Hepatocyte (in vitro differentiated cells): ENCODE measurements at regions not wholly inside any gene's neighbourhood (a gene's known extent, or its start where the extent isn't known, plus 50 kb on each side); places are given as distances from the start of the nearest gene placed in this dataset.

Experiments used
- DNase-seq: peaks from one replicate; pipeline ENCODE4 v3.0.0-alpha.2; 2016; ENCODE audit warnings: low spot score
- H2AFZ ChIP-seq: fragments of 200-600 bp; sonication (generic); 2 replicates; pipeline ENCODE4 v1.6.0; 2016; ENCODE audit warnings: antibody characterized with exemption, mild to moderate bottlenecking
- H3K27ac ChIP-seq: fragments of 200-600 bp; sonication (generic); 2 replicates; pipeline ENCODE4 v1.5.1; 2016; ENCODE audit warnings: mild to moderate bottlenecking
- H3K27me3 ChIP-seq: fragments of 200-600 bp; sonication (generic); 2 replicates; pipeline ENCODE4 v1.6.1; 2016
- H3K36me3 ChIP-seq: fragments of 200-600 bp; sonication (generic); replicated peaks from 2 replicates; pipeline ENCODE4 v1.5.1; 2016; ENCODE audit warnings: low read depth; ENCODE audit not compliant: insufficient read depth
- H3K4me1 ChIP-seq: fragments of 200-600 bp; sonication (generic); 2 replicates; pipeline ENCODE4 v1.5.1; 2016; ENCODE audit warnings: mild to moderate bottlenecking, moderate library complexity; ENCODE audit not compliant: insufficient read depth
- H3K4me2 ChIP-seq: fragments of 200-600 bp; sonication (generic); 2 replicates; pipeline ENCODE4 v1.6.0; 2016
- H3K4me3 ChIP-seq: fragments of 200-600 bp; sonication (generic); 2 replicates; pipeline ENCODE4 v1.5.1; 2016; ENCODE audit warnings: mild to moderate bottlenecking
- H3K79me2 ChIP-seq: fragments of 200-600 bp; sonication (generic); 2 replicates; pipeline ENCODE4 v1.6.0; 2017; ENCODE audit warnings: mild to moderate bottlenecking
- H3K9me2 ChIP-seq: fragments of 200-600 bp; sonication (generic); replicated peaks from 2 replicates; pipeline ENCODE4 v1.6.0; 2017; ENCODE audit warnings: mild to moderate bottlenecking; ENCODE audit not compliant: insufficient read depth
- H3K9me3 ChIP-seq: fragments of 200-600 bp; sonication (generic); 2 replicates; pipeline ENCODE4 v1.5.1; 2016; ENCODE audit warnings: low read depth, mild to moderate bottlenecking
- H4K20me1 ChIP-seq: fragments of 200-600 bp; sonication (generic); 2 replicates; pipeline ENCODE4 v1.6.0; 2016; ENCODE audit warnings: mild to moderate bottlenecking; ENCODE audit not compliant: insufficient read depth, poor library complexity, severe bottlenecking
- CTCF ChIP-seq: fragments of 200-600 bp; sonication (generic); IDR thresholded peaks from 2 replicates; pipeline ENCODE4 v1.5.1; 2016; ENCODE audit warnings: antibody characterized with exemption, mild to moderate bottlenecking; ENCODE audit not compliant: poor library complexity
- EZH2 ChIP-seq: fragments of 200-600 bp; sonication (generic); IDR thresholded peaks from 2 replicates; pipeline ENCODE4 v1.6.1; 2016; ENCODE audit warnings: antibody characterized with exemption, mild to moderate bottlenecking, borderline replicate concordance
- EZH2phosphoT487 ChIP-seq: fragments of 200-600 bp; sonication (generic); IDR thresholded peaks from one replicate; pipeline ENCODE4 v1.6.1; 2018; ENCODE audit warnings: antibody characterized with exemption, mild to moderate bottlenecking, low read depth, moderate library complexity; ENCODE audit not compliant: unreplicated experiment, severe bottlenecking
- WGBS: methylation state at CpG from one replicate; pipeline ENCODE4 v1.1.6; 2016; ENCODE audit warnings: low lambda C conversion rate; ENCODE audit errors: missing lambda C conversion rate; 5-methylcytosine and 5-hydroxymethylcytosine counted together

DNA sequence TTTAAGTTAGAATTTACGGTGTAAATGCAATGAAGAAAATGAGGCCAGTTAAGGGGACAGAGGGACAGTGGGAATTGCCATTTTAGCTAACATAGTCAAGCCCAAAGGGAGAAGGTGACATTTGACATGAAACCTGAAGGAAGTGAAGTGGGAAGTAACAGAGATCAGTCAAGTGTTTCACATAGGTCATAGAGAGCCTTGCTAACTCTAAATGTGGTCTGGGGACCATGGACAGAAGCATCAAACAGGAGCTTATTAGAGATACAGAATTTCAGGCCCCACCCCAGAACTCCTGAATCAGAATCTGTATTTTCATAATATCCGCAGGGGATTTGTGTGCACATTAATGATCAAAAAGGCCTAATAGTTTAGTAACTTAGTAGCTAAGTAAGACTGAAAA is 393.7 kb downstream of the FRK start:
- Histone ChIP-seq H3K4me2 (no peak overlapping the region), H2AFZ (no peak overlapping the region), H3K79me2 (no peaks in the 10 kb centered on the region), H3K9me3 (no peaks in the 10 kb centered on the region), H3K27me3 (no peaks in the 10 kb centered on the region), H3K4me3 (no peak overlapping the region), H3K27ac (no peak overlapping the region), H3K9me2 (no peaks in the 10 kb centered on the region), H4K20me1 (no peaks in the 10 kb centered on the region), H3K36me3 (no peaks in the 10 kb centered on the region), H3K4me1 (no peaks in the 10 kb centered on the region)
- WGBS: 94% methylated on average over 2 of the region's 2 CpGs
- TF ChIP-seq EZH2phosphoT487: no peak
- TF ChIP-seq EZH2: no peak
- no peak for TF ChIP-seq CTCF
- no peak for DNase-seq

- Histone ChIP-seq H3K9me3 (no peaks in the 10 kb centered on the region), H3K27me3 (no peaks in the 10 kb centered on the region), H3K27ac (no peak overlapping the region), H2AFZ (no peak overlapping the region), H3K79me2 (no peaks in the 10 kb centered on the region), H3K36me3 (no peaks in the 10 kb centered on the region), H3K9me2 (no peaks in the 10 kb centered on the region), H4K20me1 (no peaks in the 10 kb centered on the region), H3K4me3 (no peak overlapping the region), H3K4me1 (no peaks in the 10 kb centered on the region), H3K4me2 (no peak overlapping the region)
- no peak for DNase-seq
- TF ChIP-seq CTCF: no peak
- no peak for TF ChIP-seq EZH2
- TF ChIP-seq EZH2phosphoT487: no peak
- WGBS: 81% methylated on average over 3 of the region's 3 CpGs
These were observed 395.4 kb downstream of the FRK start for GRCh38 chr6:115665310-115665709.

DNA sequence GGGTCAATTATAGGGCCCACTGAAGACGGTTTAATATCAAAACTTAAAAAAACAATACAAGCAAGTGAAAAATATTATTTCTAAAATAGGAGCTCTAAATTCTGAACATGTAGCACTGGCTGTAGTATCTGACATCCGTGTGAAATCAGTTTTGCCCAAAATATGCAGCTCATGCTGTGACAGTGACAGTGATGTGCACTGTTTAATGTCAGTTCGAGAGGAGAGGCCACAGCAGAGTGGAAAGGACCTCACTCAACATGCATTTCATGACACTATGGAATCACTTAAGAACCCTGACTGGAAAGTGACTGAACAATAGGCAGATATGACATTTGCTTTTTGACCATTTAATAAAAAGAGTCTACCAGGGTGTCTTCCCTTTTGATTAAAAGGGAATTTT is 397.0 kb downstream of the FRK start:
- no peak overlapping the region for H3K4me2 ChIP-seq
- H3K27me3 ChIP-seq: no peaks in the 10 kb centered on the region
- H3K4me3 ChIP-seq: no peak overlapping the region
- no peaks in the 10 kb centered on the region for H3K4me1 ChIP-seq
- no peak for TF ChIP-seq CTCF
- TF ChIP-seq EZH2phosphoT487: no peak
- TF ChIP-seq EZH2: no peak
- H3K79me2 ChIP-seq: no peaks in the 10 kb centered on the region
- DNase-seq: no peak
- H3K27ac ChIP-seq: no peak overlapping the region
- 80% methylated on average over 3 of the region's 3 CpGs for WGBS
- no peaks in the 10 kb centered on the region for H3K36me3 ChIP-seq
- H3K9me2 ChIP-seq: no peaks in the 10 kb centered on the region
- no peaks in the 10 kb centered on the region for H3K9me3 ChIP-seq
- no peak overlapping the region for H2AFZ ChIP-seq
- H4K20me1 ChIP-seq: no peaks in the 10 kb centered on the region

GRCh38 chr6:115643762-115644161 is 416.9 kb downstream of the FRK start:
- H2AFZ ChIP-seq: no peak overlapping the region
- H3K4me2 ChIP-seq: no peak overlapping the region
- TF ChIP-seq CTCF (peak; percentile 36), EZH2phosphoT487 (no peak), EZH2 (no peak)
- H3K4me3 ChIP-seq: no peak overlapping the region
- no peaks in the 10 kb centered on the region for H3K4me1 ChIP-seq
- 6% methylated on average over 2 of the region's 2 CpGs for WGBS
- H3K36me3 ChIP-seq: no peaks in the 10 kb centered on the region
- H3K27me3 ChIP-seq: no peaks in the 10 kb centered on the region
- no peaks in the 10 kb centered on the region for H4K20me1 ChIP-seq
- peak; percentile 53 for DNase-seq
- no peaks in the 10 kb centered on the region for H3K9me3 ChIP-seq
- H3K27ac ChIP-seq: no peak overlapping the region
- no peaks in the 10 kb centered on the region for H3K79me2 ChIP-seq
- no peaks in the 10 kb centered on the region for H3K9me2 ChIP-seq
